GM12873 (cell line): ENCODE measurements at regions not wholly inside any gene's neighbourhood (a gene's known extent, or its start where the extent isn't known, plus 50 kb on each side); places are given as distances from the start of the nearest gene placed in this dataset.

Experiments
- CTCF ChIP-seq: IDR thresholded peaks from 2 replicates; pipeline ENCODE4 v1.5.1; 2012; ENCODE audit warnings: low read depth, mild to moderate bottlenecking, moderate library complexity, low read length, control low read depth; ENCODE audit not compliant: insufficient read depth; ENCODE audit errors: missing control alignments

GRCh38 chr10:2679646-2680045, 387.7 kb upstream of the PFKP start:
- TF ChIP-seq CTCF = no peak

GRCh38 chr10:2676455-2676854, 390.9 kb upstream of the PFKP start:
- no peak for TF ChIP-seq CTCF

DNA sequence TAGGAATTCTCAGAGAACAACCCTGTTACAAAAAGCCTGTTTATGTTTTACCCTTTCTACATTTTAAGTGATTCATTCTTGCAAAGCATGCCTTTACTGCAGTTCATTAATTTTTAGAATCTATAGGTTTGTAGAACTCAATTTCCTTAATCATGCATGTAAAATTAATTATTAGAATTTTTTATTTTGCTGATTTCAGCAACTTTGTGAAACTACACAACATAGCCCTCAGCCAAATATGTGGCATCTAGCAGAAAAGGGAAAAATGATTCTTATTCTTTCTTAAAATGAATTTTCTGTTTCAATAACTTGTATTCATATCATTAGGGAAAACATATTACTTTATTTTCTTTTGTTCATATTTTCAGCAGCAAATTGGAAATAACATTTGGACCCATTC, 392.9 kb upstream of the PFKP start:
- TF ChIP-seq CTCF = no peak

- TF ChIP-seq CTCF = no peak
Measured at GRCh38 chr10:2670864-2671263, 396.5 kb upstream of the PFKP start.

DNA sequence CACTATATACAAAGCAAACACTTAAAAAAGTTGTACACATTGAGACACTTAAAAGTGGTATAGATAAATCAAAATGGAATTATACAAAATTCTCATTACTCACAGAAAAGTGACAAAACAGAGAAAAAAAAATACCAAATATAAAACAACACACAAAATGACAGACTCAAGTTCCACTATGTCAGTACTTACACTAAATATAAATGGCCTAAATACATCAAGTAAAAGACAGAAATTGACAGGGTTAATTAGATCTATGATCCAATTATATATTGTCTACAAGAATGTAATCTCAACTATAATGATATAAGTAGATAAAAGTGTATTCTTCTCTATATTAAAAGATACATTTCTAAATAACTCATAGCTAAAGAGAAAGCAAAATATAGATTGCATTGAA, 401.6 kb upstream of the PFKP start:
- TF ChIP-seq CTCF = no peak

DNA sequence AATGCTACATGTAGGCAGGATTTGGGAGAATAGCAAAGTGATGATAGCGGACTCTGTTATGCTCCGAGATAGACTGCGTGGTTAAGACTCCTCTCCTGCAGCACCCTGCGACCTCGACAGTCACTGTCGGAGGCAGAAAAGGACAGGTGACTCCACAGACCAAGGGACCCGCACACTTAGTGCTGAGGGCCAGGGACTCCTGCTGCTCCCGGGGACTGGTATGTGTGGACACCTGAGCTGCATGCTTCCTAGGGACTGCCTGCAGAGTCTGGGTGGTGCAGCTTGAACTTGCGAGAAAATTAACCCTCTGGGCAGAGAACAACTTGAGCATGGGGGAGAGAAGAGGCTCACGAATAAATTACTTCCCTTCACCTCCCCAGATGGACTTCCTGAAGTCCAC, 407.1 kb upstream of the PFKP start:
- TF ChIP-seq CTCF = no peak

DNA sequence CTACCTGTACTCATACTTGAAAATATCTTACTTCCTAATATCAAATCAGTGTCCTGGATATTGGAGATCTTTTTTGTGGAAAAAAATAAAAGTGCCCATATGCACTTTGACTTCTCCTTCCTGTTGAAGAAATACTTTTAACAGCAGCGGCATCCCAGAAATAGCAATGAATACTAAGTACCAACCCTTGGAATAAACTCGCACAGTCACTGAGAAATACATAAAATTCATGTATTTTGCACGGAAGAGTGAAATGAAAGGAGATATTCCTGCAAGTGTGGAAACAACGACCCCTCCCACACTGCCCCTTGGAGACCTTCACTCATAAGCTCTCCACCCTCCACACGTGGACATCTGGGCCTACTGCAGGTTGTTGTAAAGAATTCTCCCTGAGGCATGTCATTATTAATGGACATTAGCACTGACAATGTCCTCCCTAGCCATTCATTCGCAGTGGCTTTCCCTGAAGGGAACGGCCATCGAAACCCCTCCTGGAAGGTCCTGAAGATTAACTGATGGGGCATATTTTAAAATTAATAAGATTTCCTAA, 407.6 kb upstream of the PFKP start:
- TF ChIP-seq CTCF = no peak

- TF ChIP-seq CTCF = no peak
Measured at GRCh38 chr10:2658780-2659179, 408.6 kb upstream of the PFKP start.
